ENCODE measurements at regions not wholly inside any gene's neighbourhood (a gene's known extent, or its start where the extent isn't known, plus 50 kb on each side); places are given as distances from the start of the nearest gene placed in this dataset.

- no peak for TF ChIP-seq EZH2phosphoT487 (IDR thresholded peaks at IDR 0.05; ENCODE audit: low read depth, severe bottlenecking, unreplicated experiment)
- no peak for TF ChIP-seq CTCF (IDR thresholded peaks at IDR 0.05; ENCODE audit: poor library complexity)
These were observed 417.5 kb downstream of the HINT1 start for GRCh38 chr5:130747556-130747955.

Measured in hepatocyte (in vitro differentiated cells).